ENCODE measurements at regions not wholly inside any gene's neighbourhood (a gene's known extent, or its start where the extent isn't known, plus 50 kb on each side); places are given as distances from the start of the nearest gene placed in this dataset.
"Not testable (repeated sequence)": the region's sequence is repeated elsewhere in the genome, so short reads cannot be mapped to it uniquely, and the experiment has no call there.

- in situ Hi-C loops (cut with HindIII; ENCODE audit: low sequenced_read_pairs) = no loop called here
Observed at GRCh38 chr1:70720521-70720920, 309.5 kb downstream of the CTH start.

GRCh38 chr1:70727886-70728489 lies 316.9 kb downstream of the CTH start:
- in situ Hi-C loops (cut with HindIII; ENCODE audit: low sequenced_read_pairs) = no loop called here

More at GRCh38 chr1:70720521-70720920, 309.5 kb downstream of the CTH start:
- no peak for DNase-seq (ENCODE audit: low spot score)

GRCh38 chr1:70736518-70736917 lies 311.1 kb downstream of the PTGER3 start:
- in situ Hi-C loops (cut with HindIII; ENCODE audit: low sequenced_read_pairs); DNase-seq (ENCODE audit: low spot score): not testable (repeated sequence)

More at GRCh38 chr1:70727886-70728489, 316.9 kb downstream of the CTH start:
- DNase-seq (ENCODE audit: low spot score) = no peak

GRCh38 chr1:70737125-70737524 lies 310.5 kb downstream of the PTGER3 start:
- in situ Hi-C loops (cut with HindIII; ENCODE audit: low sequenced_read_pairs) = no loop called here
- DNase-seq (ENCODE audit: low spot score) = no peak

GRCh38 chr1:70738624-70739023 lies 309.0 kb downstream of the PTGER3 start:
- in situ Hi-C loops (cut with HindIII; ENCODE audit: low sequenced_read_pairs) = no loop called here
- DNase-seq (ENCODE audit: low spot score) = no peak

- in situ Hi-C loops (cut with HindIII; ENCODE audit: low sequenced_read_pairs) = no loop called here
- no peak for DNase-seq (ENCODE audit: low spot score)
Observed at GRCh38 chr1:70745199-70745598, 302.4 kb downstream of the PTGER3 start.

- in situ Hi-C loops (cut with HindIII; ENCODE audit: low sequenced_read_pairs); DNase-seq (ENCODE audit: low spot score): not testable (repeated sequence)
Observed at GRCh38 chr1:70746062-70746461, 301.6 kb downstream of the PTGER3 start.

- in situ Hi-C loops (cut with HindIII; ENCODE audit: low sequenced_read_pairs) = not testable (repeated sequence)
Observed at GRCh38 chr1:70747123-70747522, 300.5 kb downstream of the PTGER3 start.

GRCh38 chr1:70751676-70752287 lies 295.8 kb downstream of the PTGER3 start:
- in situ Hi-C loops (cut with HindIII; ENCODE audit: low sequenced_read_pairs); DNase-seq (ENCODE audit: low spot score): not testable (repeated sequence)

More at GRCh38 chr1:70747123-70747522, 300.5 kb downstream of the PTGER3 start:
- not testable (repeated sequence) for DNase-seq (ENCODE audit: low spot score)

GRCh38 chr1:70754701-70755100 lies 292.9 kb downstream of the PTGER3 start:
- in situ Hi-C loops (cut with HindIII; ENCODE audit: low sequenced_read_pairs) = no loop called here

GRCh38 chr1:70760154-70760553 lies 287.5 kb downstream of the PTGER3 start:
- no peak for DNase-seq (ENCODE audit: low spot score)
- in situ Hi-C loops (cut with HindIII; ENCODE audit: low sequenced_read_pairs) = no loop called here

More at GRCh38 chr1:70754701-70755100, 292.9 kb downstream of the PTGER3 start:
- no peak for DNase-seq (ENCODE audit: low spot score)

GRCh38 chr1:70762386-70762785 lies 285.2 kb downstream of the PTGER3 start:
- DNase-seq (ENCODE audit: low spot score) = no peak
- in situ Hi-C loops (cut with HindIII; ENCODE audit: low sequenced_read_pairs) = no loop called here

GRCh38 chr1:70764747-70765146 lies 282.9 kb downstream of the PTGER3 start:
- in situ Hi-C loops (cut with HindIII; ENCODE audit: low sequenced_read_pairs) = no loop called here
- no peak for DNase-seq (ENCODE audit: low spot score)

- in situ Hi-C loops (cut with HindIII; ENCODE audit: low sequenced_read_pairs) = no loop called here
- DNase-seq (ENCODE audit: low spot score) = no peak
Observed at GRCh38 chr1:70767377-70767776, 280.2 kb downstream of the PTGER3 start.

GRCh38 chr1:70768216-70768615 lies 279.4 kb downstream of the PTGER3 start:
- no peak for DNase-seq (ENCODE audit: low spot score)
- in situ Hi-C loops (cut with HindIII; ENCODE audit: low sequenced_read_pairs) = no loop called here

GRCh38 chr1:70778056-70778762 lies 269.4 kb downstream of the PTGER3 start:
- DNase-seq (ENCODE audit: low spot score) = no peak
- in situ Hi-C loops (cut with HindIII; ENCODE audit: low sequenced_read_pairs) = no loop called here

GRCh38 chr1:70778934-70779333 lies 268.7 kb downstream of the PTGER3 start:
- no peak for DNase-seq (ENCODE audit: low spot score)
- in situ Hi-C loops (cut with HindIII; ENCODE audit: low sequenced_read_pairs) = no loop called here

GRCh38 chr1:70779571-70779970 lies 268.0 kb downstream of the PTGER3 start:
- DNase-seq (ENCODE audit: low spot score) = no peak
- in situ Hi-C loops (cut with HindIII; ENCODE audit: low sequenced_read_pairs) = no loop called here

- no peak for DNase-seq (ENCODE audit: low spot score)
- in situ Hi-C loops (cut with HindIII; ENCODE audit: low sequenced_read_pairs) = no loop called here
Observed at GRCh38 chr1:70785287-70785686, 262.3 kb downstream of the PTGER3 start.

GRCh38 chr1:70790232-70790923 lies 257.2 kb downstream of the PTGER3 start:
- in situ Hi-C loops (cut with HindIII; ENCODE audit: low sequenced_read_pairs) = no loop called here
- DNase-seq (ENCODE audit: low spot score) = no peak

Measured in G401 (cell line).